NCI-H2081 (cell line): ENCODE measurements at regions not wholly inside any gene's neighbourhood (a gene's known extent, or its start where the extent isn't known, plus 50 kb on each side); places are given as distances from the start of the nearest gene placed in this dataset.
"Not testable (repeated sequence)": the region's sequence is repeated elsewhere in the genome, so short reads cannot be mapped to it uniquely, and the experiment has no call there.

ENCODE experiments used
- DNase-seq, 2 experiments: peaks; one replicate each; lab custom pipeline; 2025; lab: John Stamatoyannopoulos, UW

DNA sequence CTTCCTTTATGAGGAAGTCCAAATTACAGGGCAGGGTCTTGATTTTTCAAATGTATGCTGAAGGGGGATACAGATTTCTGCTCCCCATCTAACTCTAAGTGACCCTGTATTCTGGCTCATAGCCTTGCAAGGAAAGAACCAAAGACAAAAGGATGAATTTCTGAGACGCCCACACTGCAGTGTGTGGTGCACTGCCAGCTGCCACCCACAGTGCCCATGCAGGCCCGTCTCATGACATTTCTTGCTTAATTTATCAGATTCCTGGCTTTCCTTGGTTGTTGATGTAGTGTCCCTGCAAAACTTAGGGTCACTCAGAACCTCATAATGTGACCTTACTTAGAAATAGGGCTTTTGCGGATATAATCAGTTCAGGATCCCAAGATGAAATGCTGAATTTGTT is 68.0 kb downstream of the CBLN4 start:
- no peak for DNase-seq

- DNase-seq: no peak
Measured at GRCh38 chr20:55936209-55936595, 69.1 kb downstream of the CBLN4 start.

DNA sequence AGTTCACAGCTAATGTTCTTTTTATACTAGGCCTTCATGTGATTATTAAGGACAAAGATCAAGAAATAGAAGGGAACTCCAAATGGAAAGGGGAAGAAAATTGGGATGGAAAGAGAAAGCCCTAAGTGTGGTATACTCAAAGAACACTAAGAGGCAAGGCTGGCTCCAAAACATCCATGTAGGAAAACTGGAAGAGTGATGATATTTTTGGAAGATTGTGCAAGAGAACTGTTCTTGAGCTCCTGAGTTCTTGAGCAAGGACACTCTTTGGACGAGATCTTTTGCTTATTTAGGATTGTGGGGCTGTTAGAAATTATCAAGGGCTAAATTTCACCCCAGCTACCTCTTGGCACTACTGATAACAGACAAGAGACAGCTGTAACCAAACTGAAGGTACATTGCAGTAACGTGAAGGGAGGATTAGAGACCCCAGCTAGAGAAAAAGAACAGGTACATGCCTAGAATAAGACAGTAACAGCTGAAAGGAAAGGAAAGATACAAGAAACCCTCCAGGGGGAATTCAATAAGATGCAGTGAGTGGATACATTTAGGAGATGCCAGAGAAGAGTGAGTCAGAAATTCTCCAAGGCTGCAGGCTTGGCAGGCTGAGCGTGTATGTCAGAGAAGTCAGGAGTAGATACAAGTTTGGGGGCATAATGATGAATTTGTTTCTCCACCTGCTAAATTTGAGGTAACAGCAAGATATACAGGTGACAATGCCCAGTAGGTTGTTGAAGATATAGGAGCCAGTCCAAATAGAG is 69.7 kb downstream of the CBLN4 start:
- DNase-seq: no peak

DNA sequence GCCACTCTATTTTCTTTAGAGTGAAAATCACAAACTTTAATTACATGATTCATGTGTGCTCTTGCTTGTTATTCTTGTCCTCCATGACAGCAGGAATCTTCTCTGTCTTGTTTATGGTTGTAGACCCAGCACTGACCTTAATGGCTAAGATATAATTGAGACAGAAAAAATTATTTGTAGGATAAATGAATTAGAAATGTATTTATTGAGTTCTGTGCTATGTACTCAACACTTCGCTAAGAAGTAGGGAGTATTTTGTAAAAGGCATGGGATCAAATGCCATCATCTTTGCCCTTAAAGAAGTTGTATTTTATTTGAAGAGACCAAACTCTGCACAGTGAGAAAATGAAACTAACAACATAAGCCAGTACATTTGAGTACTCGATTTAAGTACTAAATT is 71.2 kb downstream of the CBLN4 start:
- no peak for DNase-seq

DNA sequence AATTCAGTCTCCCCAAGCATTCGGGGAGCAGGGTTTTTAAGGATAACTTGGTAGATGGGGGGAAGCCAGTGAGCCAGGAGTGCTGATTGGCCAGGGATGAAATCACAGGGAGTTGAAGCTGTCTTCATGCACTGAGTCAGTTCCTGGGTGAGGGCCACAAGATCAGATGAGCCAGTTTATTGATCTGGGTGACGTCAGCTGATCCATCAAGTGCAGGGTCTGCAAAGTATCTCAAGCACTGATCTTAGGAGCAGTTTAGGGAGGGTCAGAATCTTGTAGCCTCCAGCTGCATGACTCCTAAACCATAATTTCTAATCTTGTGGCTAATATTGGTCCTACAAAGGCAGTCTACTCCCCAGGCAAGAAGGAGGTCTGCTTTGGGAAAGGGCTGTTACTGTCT is 74.4 kb downstream of the CBLN4 start:
- not testable (repeated sequence) for DNase-seq

GRCh38 chr20:55928266-55928665 is 77.1 kb downstream of the CBLN4 start:
- no peak for DNase-seq

- no peak for DNase-seq
Measured at GRCh38 chr20:55919956-55920355, 85.4 kb downstream of the CBLN4 start.

DNA sequence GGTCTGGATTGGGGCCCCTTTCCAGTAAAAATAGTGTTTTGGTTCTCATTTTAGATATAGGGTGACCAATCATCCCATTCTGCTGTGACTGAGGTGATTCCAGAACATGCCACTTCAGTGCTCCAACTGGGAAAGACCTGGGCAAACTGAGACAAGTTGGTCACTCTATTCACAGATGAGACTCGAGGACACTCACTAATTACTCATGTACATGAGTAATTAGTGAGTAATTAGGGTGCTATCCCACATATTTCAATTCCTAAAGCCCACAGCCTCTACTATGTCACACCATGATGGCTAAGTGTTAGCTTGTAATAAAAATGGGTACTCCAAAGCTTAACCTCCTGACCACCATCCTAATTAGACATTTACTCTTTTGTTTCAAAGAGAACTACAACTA is 86.0 kb downstream of the CBLN4 start:
- DNase-seq: no peak

- no peak for DNase-seq
Measured at GRCh38 chr20:55918471-55918870, 86.8 kb downstream of the CBLN4 start.

- no peak for DNase-seq
Measured at GRCh38 chr20:55893031-55893430, 112.3 kb downstream of the CBLN4 start.

- no peak for DNase-seq
Measured at GRCh38 chr20:55888685-55889084, 116.6 kb downstream of the CBLN4 start.

- DNase-seq: no peak
Measured at GRCh38 chr20:55882910-55883309, 122.4 kb downstream of the CBLN4 start.

DNA sequence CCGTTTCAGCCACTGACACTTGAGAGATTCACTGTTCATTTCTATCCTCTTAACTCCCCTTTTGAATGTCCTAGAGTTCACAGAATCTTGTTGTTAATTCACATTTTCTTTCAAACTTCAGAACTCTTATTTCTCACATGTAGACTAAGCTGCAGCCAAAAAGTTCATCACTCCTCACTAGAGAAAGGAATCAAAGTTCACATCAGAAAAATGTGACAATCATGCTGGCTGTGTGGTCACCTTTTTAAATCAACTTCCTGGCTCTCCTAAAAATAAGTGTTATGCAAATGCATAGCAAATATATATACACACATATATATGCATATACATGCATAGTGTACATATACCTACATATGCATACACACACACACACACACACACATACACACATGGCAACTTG is 123.0 kb downstream of the CBLN4 start:
- DNase-seq: no peak

DNA sequence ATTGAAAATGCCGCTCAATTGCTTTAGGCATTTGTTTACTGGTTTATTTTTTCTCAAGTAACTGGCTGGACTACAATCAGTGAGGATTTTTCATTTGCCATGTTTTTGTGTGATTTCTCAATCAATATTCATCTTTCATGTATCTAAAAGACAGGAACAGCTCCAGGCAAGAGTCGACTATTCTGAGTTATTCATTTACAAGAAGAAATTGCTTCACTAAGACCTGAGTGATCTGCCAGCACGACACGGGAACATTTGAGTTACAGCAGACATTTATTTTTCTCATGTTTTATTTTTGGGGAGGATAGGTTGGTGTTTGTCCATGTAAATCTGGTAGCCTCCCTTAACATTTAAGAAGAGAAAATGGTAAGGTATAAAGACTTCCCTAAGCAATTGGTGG is 124.1 kb downstream of the CBLN4 start:
- no peak for DNase-seq

GRCh38 chr20:55880361-55880760 is 125.0 kb downstream of the CBLN4 start:
- no peak for DNase-seq

- DNase-seq: no peak
Measured at GRCh38 chr20:55855052-55855451, 150.3 kb downstream of the CBLN4 start.

GRCh38 chr20:55830121-55830827 is 175.0 kb downstream of the CBLN4 start:
- no peak for DNase-seq

GRCh38 chr20:55805138-55805537 is 200.2 kb downstream of the CBLN4 start:
- no peak for DNase-seq

- no peak for DNase-seq
Measured at GRCh38 chr20:55800552-55801245, 204.6 kb downstream of the CBLN4 start.

GRCh38 chr20:55793986-55794385 is 211.3 kb downstream of the CBLN4 start:
- no peak for DNase-seq

- no peak for DNase-seq
Measured at GRCh38 chr20:55792049-55792448, 213.3 kb downstream of the CBLN4 start.

- no peak for DNase-seq
Measured at GRCh38 chr20:55790178-55790577, 215.1 kb downstream of the CBLN4 start.

DNA sequence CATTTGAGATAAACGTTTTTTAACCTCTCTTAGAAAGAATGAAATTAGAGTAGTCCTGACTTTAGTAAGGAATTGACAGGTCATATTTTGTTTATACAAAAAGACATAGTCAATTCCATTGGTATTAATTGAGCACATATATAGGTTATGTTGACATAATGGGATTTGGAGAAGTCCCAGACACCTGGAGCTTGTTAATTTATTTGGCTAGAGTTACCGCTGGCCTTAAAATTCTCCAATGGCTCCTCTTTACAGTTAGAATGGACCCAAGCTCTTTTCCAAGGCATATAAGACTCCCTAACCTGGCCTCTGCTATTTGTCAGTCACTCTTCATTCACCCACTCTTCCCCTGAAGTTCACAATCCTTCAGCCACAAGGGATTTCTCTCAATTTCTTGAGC is 221.3 kb downstream of the CBLN4 start:
- no peak for DNase-seq
